Activated T-cell treated with anti-CD3 and anti-CD28 coated beads, Interleukin-2, amount 50 U/mL, for 48 hours (primary cell): ENCODE measurements at regions not wholly inside any gene's neighbourhood (a gene's known extent, or its start where the extent isn't known, plus 50 kb on each side); places are given as distances from the start of the nearest gene placed in this dataset.
"Not testable (repeated sequence)": the region's sequence is repeated elsewhere in the genome, so short reads cannot be mapped to it uniquely, and the experiment has no call there.

Experiments used
- DNase-seq, 2 experiments: peaks; one replicate each; pipeline ENCODE4 v3.0.0-alpha.2; 2020

GRCh38 chr15:21174761-21175160 is 265.5 kb downstream of the POTEB3 start:
- DNase-seq: not testable (repeated sequence)

- not testable (repeated sequence) for DNase-seq
Observed at GRCh38 chr15:21151203-21151966, 285.3 kb upstream of the POTEB2 start.

DNA sequence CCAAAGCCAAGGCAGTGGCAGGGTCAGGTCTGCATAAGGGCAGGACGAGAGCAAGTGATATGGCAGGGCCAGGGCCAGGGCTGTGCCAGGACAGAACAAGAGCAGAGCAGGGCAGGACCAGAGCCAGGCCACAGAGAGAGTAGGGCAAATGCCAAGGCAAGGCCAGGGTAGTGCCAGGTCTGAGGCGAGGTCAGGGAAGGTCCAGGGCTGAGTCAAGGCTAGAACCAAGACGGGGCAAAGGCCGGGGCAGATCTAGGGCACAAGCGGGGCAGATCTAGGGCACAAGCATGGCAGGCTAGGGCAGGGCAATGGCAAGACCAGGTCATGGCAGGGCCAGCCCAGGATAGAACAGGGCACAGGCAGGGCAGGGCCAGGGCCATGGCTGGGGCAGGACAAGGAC is 282.0 kb upstream of the POTEB2 start:
- DNase-seq: not testable (repeated sequence)

- DNase-seq: not testable (repeated sequence)
Observed at GRCh38 chr15:21133893-21134292, 267.8 kb upstream of the POTEB2 start.

DNA sequence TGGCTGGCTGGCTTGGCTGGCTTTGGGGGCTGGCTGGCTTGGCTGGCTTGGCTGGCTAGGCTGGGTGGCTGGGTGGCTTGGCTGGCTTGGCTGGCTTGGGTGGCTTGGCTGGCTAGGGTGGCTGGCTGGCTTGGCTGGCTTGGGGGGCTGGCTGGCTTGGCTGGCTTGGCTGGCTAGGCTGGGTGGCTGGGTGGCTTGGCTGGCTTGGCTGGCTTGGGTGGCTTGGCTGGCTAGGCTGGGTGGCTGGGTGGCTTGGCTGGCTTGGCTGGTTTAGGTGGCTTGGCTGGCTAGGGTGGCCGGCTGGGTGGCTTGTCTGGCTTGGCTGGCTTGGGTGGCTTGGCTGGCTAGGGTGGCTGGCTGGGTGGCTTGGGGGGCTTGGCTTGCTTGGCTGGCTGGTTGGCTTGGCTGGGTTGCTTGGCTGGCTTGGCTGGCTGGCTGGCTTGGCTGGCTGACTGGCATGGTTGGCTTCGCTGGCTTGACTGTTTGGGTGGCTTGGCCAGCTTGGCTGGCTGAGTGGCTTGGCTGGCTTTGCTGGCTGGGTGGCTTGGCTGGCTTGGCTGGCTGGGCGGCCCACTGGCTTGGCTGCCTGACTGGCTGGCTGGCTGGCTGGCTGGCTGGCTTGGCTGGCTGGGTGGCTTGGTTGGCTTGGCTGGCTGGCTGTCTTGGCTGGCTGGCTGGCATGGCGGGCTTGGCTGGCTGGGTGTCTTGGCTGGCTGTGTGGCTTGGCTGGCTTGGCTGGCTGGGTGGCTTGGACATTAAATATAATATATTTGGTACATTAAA is 246.3 kb upstream of the POTEB2 start:
- not testable (repeated sequence) for DNase-seq

DNA sequence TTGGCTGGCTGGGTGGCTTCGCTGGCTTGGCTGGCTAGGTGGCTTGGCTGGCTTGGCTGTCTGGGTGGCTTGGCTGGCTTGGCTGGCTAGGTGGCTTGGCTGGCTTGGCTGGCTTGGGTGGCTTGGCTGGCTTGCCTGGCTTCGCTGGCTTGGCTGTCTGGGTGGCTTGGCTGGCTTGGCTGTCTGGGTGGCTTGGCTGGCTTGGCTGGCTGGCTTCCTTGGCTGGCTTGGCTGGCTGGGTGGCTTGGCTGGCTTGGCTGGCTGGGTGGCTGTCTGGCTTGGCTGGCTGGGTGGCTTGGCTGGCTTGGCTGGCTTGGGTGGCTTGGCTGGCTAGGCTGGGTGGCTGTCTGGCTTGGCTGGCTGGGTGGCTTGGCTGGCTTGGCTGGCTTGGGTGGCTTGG is 245.7 kb upstream of the POTEB2 start:
- peak in 1 of 2 experiments; percentile 22 for DNase-seq

- DNase-seq: not testable (repeated sequence)
Observed at GRCh38 chr15:21111172-21111571, 245.1 kb upstream of the POTEB2 start.

DNA sequence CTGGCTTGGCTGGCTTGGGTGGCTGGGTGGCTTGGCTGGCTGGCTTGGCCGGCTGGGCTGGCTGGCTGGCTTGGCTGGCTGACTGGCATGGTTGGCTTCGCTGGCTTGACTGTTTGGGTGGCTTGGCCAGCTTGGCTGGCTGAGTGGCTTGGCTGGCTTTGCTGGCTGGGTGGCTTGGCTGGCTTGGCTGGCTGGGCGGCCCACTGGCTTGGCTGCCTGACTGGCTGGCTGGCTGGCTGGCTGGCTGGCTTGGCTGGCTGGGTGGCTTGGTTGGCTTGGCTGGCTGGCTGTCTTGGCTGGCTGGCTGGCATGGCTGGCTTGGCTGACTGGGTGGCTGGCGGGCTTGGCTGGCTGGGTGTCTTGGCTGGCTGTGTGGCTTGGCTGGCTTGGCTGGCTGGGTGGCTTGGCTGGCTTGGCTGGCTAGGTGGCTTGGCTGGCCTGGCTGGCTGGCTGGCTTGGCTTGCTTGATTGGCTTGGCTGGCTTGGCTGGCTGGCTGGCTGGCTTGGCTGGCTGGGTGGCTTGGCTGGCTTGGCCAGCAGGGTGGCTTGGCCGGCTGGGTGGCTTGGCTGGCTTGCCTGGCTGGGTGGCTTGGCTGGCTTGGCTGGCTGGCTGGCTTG is 244.2 kb upstream of the POTEB2 start:
- peak; percentile 29 for DNase-seq

GRCh38 chr15:21108384-21108783 is 242.3 kb upstream of the POTEB2 start:
- DNase-seq: not testable (repeated sequence)

- not testable (repeated sequence) for DNase-seq
Observed at GRCh38 chr15:21107399-21108381, 241.6 kb upstream of the POTEB2 start.

- not testable (repeated sequence) for DNase-seq
Observed at GRCh38 chr15:21096599-21096998, 230.5 kb upstream of the POTEB2 start.

DNA sequence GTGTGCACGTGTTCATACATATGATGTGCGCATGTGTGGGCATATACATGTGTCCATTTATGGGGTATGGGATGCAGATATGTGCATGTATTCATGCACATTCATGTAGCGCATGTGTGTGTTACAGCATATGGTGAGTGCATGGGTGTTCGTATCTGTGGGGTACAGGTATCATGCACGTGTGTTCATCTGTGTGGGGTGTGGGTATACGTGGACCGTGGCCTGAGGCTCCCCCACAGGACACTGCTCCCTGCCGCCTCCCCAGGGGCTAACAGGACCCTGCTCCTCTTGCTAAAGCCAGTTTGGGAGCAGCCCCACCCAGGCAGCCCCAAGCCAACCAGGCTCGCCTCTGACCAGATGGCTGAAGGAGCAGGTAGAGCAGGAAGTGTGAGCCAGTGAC is 213.4 kb upstream of the POTEB2 start:
- DNase-seq: not testable (repeated sequence)

DNA sequence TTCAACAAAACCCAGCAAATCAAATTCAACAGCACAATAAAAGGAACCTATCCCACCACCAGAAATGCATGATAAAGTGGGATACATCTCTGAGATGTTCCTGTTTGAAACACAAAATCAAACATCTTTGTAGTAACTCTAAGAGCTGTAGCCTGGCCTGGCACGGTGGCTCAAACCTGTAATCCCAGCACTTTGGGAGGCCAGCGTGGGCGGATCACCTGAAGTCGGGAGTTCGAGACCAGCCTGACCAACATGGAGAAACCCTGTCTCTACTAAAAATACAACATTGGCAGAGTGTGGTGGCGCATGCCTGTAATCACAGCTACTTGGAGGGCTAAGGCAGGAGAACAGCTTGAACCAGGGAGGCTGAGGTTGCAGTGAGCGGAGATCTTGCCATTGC is 202.8 kb upstream of the POTEB2 start:
- DNase-seq: not testable (repeated sequence)

- not testable (repeated sequence) for DNase-seq
Observed at GRCh38 chr15:21063512-21063911, 197.4 kb upstream of the POTEB2 start.

DNA sequence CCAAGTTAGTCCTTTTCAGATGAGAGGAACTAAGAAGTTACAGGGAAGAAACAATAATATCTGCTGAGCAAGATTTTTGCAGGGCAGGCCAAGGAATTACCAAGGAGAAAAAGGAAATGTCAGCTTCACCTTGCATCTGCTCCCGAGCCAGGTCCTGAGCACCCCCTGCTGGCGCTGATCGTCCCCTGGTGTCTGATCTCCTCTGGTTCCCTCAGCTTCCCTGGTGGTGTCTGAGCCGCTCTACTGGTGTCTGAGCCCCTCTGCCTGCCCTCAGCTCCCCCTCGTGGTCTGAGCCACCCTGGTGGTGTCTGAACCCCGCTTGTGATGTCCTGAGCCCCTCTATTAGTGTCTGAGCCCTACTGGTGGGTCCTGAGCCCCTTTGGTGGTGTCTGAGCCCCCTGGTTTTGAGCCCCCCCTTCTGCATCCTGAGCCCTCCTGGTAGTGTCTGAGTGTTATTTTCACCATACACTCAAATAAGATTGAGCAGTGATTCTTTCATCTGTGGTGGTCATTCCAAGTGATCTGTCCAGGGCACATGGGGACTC is 196.6 kb upstream of the POTEB2 start:
- not testable (repeated sequence) for DNase-seq

- not testable (repeated sequence) for DNase-seq
Observed at GRCh38 chr15:21051866-21052265, 185.8 kb upstream of the POTEB2 start.

DNA sequence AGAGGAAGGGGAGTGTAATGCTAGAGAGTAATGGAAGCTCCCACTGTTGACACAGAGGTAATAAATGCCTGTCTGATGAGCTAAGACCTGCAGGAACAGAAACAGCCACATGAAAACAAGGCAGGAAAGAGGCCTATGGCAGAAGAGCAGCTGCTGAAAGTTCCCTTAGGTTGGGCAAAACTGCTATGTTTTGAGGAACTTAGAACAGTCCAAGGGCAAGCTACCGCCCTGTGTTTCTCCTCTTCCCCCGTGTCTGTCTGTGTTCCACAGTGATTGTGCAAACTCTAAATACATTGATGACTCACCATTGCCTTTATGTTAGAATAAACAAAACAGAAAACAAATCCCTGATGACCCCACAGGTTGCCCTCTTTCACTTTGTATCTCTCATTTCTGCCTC is 165.6 kb upstream of the POTEB2 start:
- DNase-seq: not testable (repeated sequence)

- DNase-seq: not testable (repeated sequence)
Observed at GRCh38 chr15:21029001-21029400, 162.9 kb upstream of the POTEB2 start.

GRCh38 chr15:21027942-21028341 is 161.8 kb upstream of the POTEB2 start:
- DNase-seq: not testable (repeated sequence)

DNA sequence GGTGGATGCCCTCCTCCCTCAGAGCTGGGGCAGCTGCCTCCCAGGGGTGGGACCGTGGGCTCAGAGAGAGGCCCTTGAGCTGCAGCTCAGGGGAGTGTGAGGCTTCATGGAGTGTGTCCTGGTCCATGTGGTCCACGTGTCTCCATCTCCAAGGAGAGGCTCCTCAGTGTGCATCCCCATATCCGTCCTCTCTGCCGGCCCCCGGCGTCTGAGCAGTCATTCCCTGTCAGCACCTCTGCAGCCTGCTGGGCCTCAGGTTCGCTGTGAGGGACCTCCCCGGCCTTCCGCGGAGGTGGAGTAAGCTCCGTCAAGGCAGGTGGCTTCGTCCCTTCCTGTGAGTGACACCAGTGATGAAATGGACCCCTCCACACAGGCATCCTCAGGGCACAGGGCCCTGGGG is 160.7 kb upstream of the POTEB2 start:
- DNase-seq: not testable (repeated sequence)

DNA sequence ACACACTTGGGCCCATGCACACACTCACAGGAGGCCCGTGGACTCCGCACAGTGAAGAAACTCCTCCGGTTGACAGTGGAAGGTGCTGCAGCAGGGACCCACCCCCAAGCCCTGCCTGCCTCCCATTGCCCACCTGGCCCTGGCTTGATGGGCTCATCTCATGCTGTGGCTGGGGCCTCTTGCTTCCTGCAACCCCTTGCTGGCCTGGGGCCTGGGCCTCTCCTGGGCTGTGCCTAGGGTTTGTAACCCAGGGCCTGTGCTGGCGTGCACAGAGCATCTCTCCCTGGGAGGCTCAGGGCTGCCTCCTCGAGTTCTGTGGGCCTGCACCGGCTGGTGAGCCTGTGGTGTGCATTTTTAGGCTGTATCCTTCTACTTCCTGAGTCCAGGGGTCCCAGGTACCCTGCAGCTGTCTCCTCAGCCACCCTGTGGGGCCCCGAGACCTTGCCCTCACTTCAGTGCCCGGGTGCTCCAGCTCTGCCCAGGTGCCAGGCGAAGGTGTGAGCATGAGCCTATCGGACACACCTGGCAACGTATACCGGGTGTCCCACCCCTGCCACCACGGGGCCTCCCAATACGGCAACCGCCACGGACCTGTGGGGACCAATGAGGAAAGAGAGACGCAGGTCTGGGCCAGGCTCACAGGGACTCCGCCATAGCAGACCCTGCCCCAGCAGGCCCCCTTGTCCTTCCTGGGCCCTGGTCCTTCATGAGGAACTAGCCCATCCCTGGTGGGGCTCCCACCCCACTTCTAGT is 158.3 kb upstream of the POTEB2 start:
- not testable (repeated sequence) for DNase-seq
